ENCODE measurements at regions not wholly inside any gene's neighbourhood (a gene's known extent, or its start where the extent isn't known, plus 50 kb on each side); places are given as distances from the start of the nearest gene placed in this dataset.

GRCh38 chr3:107100137-107100536, 277.1 kb upstream of the CCDC54 start:
- TF ChIP-seq ZNF274 (IDR thresholded peaks at IDR 0.05; ENCODE audit: low read depth, low read length) (no peak), YY1 (IDR thresholded peaks at IDR 0.05; ENCODE audit: insufficient read depth, insufficient read length) (no peak), SUZ12 (IDR thresholded peaks at IDR 0.05; ENCODE audit: extremely low read depth, insufficient read depth, insufficient read length) (no peak)

GRCh38 chr3:107100573-107100972, 276.7 kb upstream of the CCDC54 start:
- Histone ChIP-seq H3K9ac (ENCODE audit: insufficient read length, low read depth) (no peak overlapping the region), H3K27me3 (ENCODE audit: insufficient read depth, insufficient read length) (no peaks in the 10 kb centered on the region), H3K9me3 (ENCODE audit: insufficient read depth, low read length) (no peaks in the 10 kb centered on the region; the same call in 1 of the 2 replicates), H3K36me3 (ENCODE audit: insufficient read depth, insufficient read length, low read length) (no peaks in the 10 kb centered on the region), H3K4me3 (ENCODE audit: insufficient read length, low read depth) (no peak overlapping the region), H3K4me1 (ENCODE audit: insufficient read depth, insufficient read length) (no peaks in the 10 kb centered on the region)
- TF ChIP-seq YY1 (IDR thresholded peaks at IDR 0.05; ENCODE audit: insufficient read depth, insufficient read length): no peak
- no peak for TF ChIP-seq ZNF274 (IDR thresholded peaks at IDR 0.05; ENCODE audit: low read depth, low read length)
- TF ChIP-seq SUZ12 (IDR thresholded peaks at IDR 0.05; ENCODE audit: extremely low read depth, insufficient read depth, insufficient read length): no peak
- DNase-seq (ENCODE audit: low read depth, low spot score): no peak

More at GRCh38 chr3:107100137-107100536, 277.1 kb upstream of the CCDC54 start:
- Histone ChIP-seq H3K4me3 (ENCODE audit: insufficient read length, low read depth) (no peak overlapping the region), H3K36me3 (ENCODE audit: insufficient read depth, insufficient read length, low read length) (no peaks in the 10 kb centered on the region), H3K4me1 (ENCODE audit: insufficient read depth, insufficient read length) (no peaks in the 10 kb centered on the region), H3K9me3 (ENCODE audit: insufficient read depth, low read length) (no peaks in the 10 kb centered on the region; the same call in 1 of the 2 replicates), H3K9ac (ENCODE audit: insufficient read length, low read depth) (no peak overlapping the region), H3K27me3 (ENCODE audit: insufficient read depth, insufficient read length) (no peaks in the 10 kb centered on the region)
- no peak for DNase-seq (ENCODE audit: low read depth, low spot score)

GRCh38 chr3:107103786-107104185, 273.5 kb upstream of the CCDC54 start:
- Histone ChIP-seq H3K27me3 (ENCODE audit: insufficient read depth, insufficient read length) (no peaks in the 10 kb centered on the region), H3K9me3 (ENCODE audit: insufficient read depth, low read length) (peaks cover 7% of the 10 kb centered on the region; the same call in 1 of the 2 replicates), H3K4me3 (ENCODE audit: insufficient read length, low read depth) (no peak overlapping the region), H3K4me1 (ENCODE audit: insufficient read depth, insufficient read length) (no peaks in the 10 kb centered on the region), H3K36me3 (ENCODE audit: insufficient read depth, insufficient read length, low read length) (no peaks in the 10 kb centered on the region), H3K9ac (ENCODE audit: insufficient read length, low read depth) (no peak overlapping the region)
- no peak for TF ChIP-seq SUZ12 (IDR thresholded peaks at IDR 0.05; ENCODE audit: extremely low read depth, insufficient read depth, insufficient read length)
- TF ChIP-seq YY1 (IDR thresholded peaks at IDR 0.05; ENCODE audit: insufficient read depth, insufficient read length): no peak
- TF ChIP-seq ZNF274 (IDR thresholded peaks at IDR 0.05; ENCODE audit: low read depth, low read length): no peak
- DNase-seq (ENCODE audit: low read depth, low spot score): no peak

- no peak overlapping the region for H3K4me3 ChIP-seq (ENCODE audit: insufficient read length, low read depth)
- TF ChIP-seq ZNF274 (IDR thresholded peaks at IDR 0.05; ENCODE audit: low read depth, low read length) (no peak), YY1 (IDR thresholded peaks at IDR 0.05; ENCODE audit: insufficient read depth, insufficient read length) (no peak), SUZ12 (IDR thresholded peaks at IDR 0.05; ENCODE audit: extremely low read depth, insufficient read depth, insufficient read length) (no peak)
- H3K27me3 ChIP-seq (ENCODE audit: insufficient read depth, insufficient read length): no peaks in the 10 kb centered on the region
- DNase-seq (ENCODE audit: low read depth, low spot score): no peak
- no peaks in the 10 kb centered on the region for H3K4me1 ChIP-seq (ENCODE audit: insufficient read depth, insufficient read length)
- no peak overlapping the region for H3K9ac ChIP-seq (ENCODE audit: insufficient read length, low read depth)
- H3K9me3 ChIP-seq (ENCODE audit: insufficient read depth, low read length): peaks cover 7% of the 10 kb centered on the region; the same call in 1 of the 2 replicates
- H3K36me3 ChIP-seq (ENCODE audit: insufficient read depth, insufficient read length, low read length): no peaks in the 10 kb centered on the region
These were observed 270.9 kb upstream of the CCDC54 start for GRCh38 chr3:107106316-107106715.

- Histone ChIP-seq H3K4me1 (ENCODE audit: insufficient read depth, insufficient read length) (no peaks in the 10 kb centered on the region), H3K4me3 (ENCODE audit: insufficient read length, low read depth) (no peak overlapping the region), H3K9ac (ENCODE audit: insufficient read length, low read depth) (no peak overlapping the region), H3K9me3 (ENCODE audit: insufficient read depth, low read length) (peaks cover 7% of the 10 kb centered on the region; the same call in 1 of the 2 replicates), H3K36me3 (ENCODE audit: insufficient read depth, insufficient read length, low read length) (no peaks in the 10 kb centered on the region), H3K27me3 (ENCODE audit: insufficient read depth, insufficient read length) (no peaks in the 10 kb centered on the region)
- TF ChIP-seq SUZ12 (IDR thresholded peaks at IDR 0.05; ENCODE audit: extremely low read depth, insufficient read depth, insufficient read length) (no peak), ZNF274 (IDR thresholded peaks at IDR 0.05; ENCODE audit: low read depth, low read length) (no peak), YY1 (IDR thresholded peaks at IDR 0.05; ENCODE audit: insufficient read depth, insufficient read length) (no peak)
- no peak for DNase-seq (ENCODE audit: low read depth, low spot score)
These were observed 270.3 kb upstream of the CCDC54 start for GRCh38 chr3:107106907-107107306.

GRCh38 chr3:107110596-107111305, 266.5 kb upstream of the CCDC54 start:
- Histone ChIP-seq H3K4me1 (ENCODE audit: insufficient read depth, insufficient read length) (no peaks in the 10 kb centered on the region), H3K4me3 (ENCODE audit: insufficient read length, low read depth) (no peak overlapping the region), H3K9me3 (ENCODE audit: insufficient read depth, low read length) (peaks cover 7% of the 10 kb centered on the region; the same call in 1 of the 2 replicates), H3K27me3 (ENCODE audit: insufficient read depth, insufficient read length) (no peaks in the 10 kb centered on the region), H3K36me3 (ENCODE audit: insufficient read depth, insufficient read length, low read length) (no peaks in the 10 kb centered on the region), H3K9ac (ENCODE audit: insufficient read length, low read depth) (no peak overlapping the region)
- DNase-seq (ENCODE audit: low read depth, low spot score): no peak
- TF ChIP-seq YY1 (IDR thresholded peaks at IDR 0.05; ENCODE audit: insufficient read depth, insufficient read length) (no peak), SUZ12 (IDR thresholded peaks at IDR 0.05; ENCODE audit: extremely low read depth, insufficient read depth, insufficient read length) (no peak), ZNF274 (IDR thresholded peaks at IDR 0.05; ENCODE audit: low read depth, low read length) (no peak)

- peaks cover 7% of the 10 kb centered on the region; the same call in 1 of the 2 replicates for H3K9me3 ChIP-seq (ENCODE audit: insufficient read depth, low read length)
- H3K36me3 ChIP-seq (ENCODE audit: insufficient read depth, insufficient read length, low read length): no peaks in the 10 kb centered on the region
- H3K4me1 ChIP-seq (ENCODE audit: insufficient read depth, insufficient read length): no peaks in the 10 kb centered on the region
- H3K27me3 ChIP-seq (ENCODE audit: insufficient read depth, insufficient read length): no peaks in the 10 kb centered on the region
- TF ChIP-seq ZNF274 (IDR thresholded peaks at IDR 0.05; ENCODE audit: low read depth, low read length) (no peak), YY1 (IDR thresholded peaks at IDR 0.05; ENCODE audit: insufficient read depth, insufficient read length) (no peak), SUZ12 (IDR thresholded peaks at IDR 0.05; ENCODE audit: extremely low read depth, insufficient read depth, insufficient read length) (no peak)
- no peak overlapping the region for H3K4me3 ChIP-seq (ENCODE audit: insufficient read length, low read depth)
- DNase-seq (ENCODE audit: low read depth, low spot score): no peak
- H3K9ac ChIP-seq (ENCODE audit: insufficient read length, low read depth): no peak overlapping the region
These were observed 265.4 kb upstream of the CCDC54 start for GRCh38 chr3:107111872-107112271.
